GM13977 (cell line): ENCODE measurements at regions not wholly inside any gene's neighbourhood (a gene's known extent, or its start where the extent isn't known, plus 50 kb on each side); places are given as distances from the start of the nearest gene placed in this dataset.

Experiments used
- DNase-seq: peaks from one replicate; pipeline ENCODE4 v3.0.0; 2012; ENCODE audit warnings: low spot score
- CTCF ChIP-seq: IDR thresholded peaks from 2 replicates; pipeline ENCODE4 v1.5.1; 2012; ENCODE audit warnings: mild to moderate bottlenecking, control low read depth; ENCODE audit not compliant: insufficient read depth; ENCODE audit errors: extremely low read depth, missing control alignments
- in situ Hi-C: fragments of 300-500 bp; cut with MboI; formaldehyde crosslinking; loops from one replicate; pipeline ENCODE4 v1.12.0; 2022; ENCODE audit warnings: low sequenced_read_pairs, low pct_unique_long_range_greater_than_20kb, mixed read lengths, inconsistent platforms; ENCODE audit not compliant: unreplicated experiment

GRCh38 chr9:7983490-7983889 lies 183.9 kb upstream of the DMAC1 start:
- in situ Hi-C loops = no loop called here
- TF ChIP-seq CTCF = no peak
- no peak for DNase-seq

GRCh38 chr9:7982907-7983306 lies 183.3 kb upstream of the DMAC1 start:
- TF ChIP-seq CTCF = no peak
- in situ Hi-C loops = no loop called here
- DNase-seq = no peak

GRCh38 chr9:7980691-7981289 lies 181.2 kb upstream of the DMAC1 start:
- in situ Hi-C loops = no loop called here
- no peak for TF ChIP-seq CTCF
- DNase-seq = no peak

GRCh38 chr9:7980041-7980440 lies 180.5 kb upstream of the DMAC1 start:
- in situ Hi-C loops = no loop called here
- TF ChIP-seq CTCF = no peak
- no peak for DNase-seq

- DNase-seq = no peak
- no peak for TF ChIP-seq CTCF
- in situ Hi-C loops = no loop called here
Measured at GRCh38 chr9:7979611-7980010, 180.0 kb upstream of the DMAC1 start.

- TF ChIP-seq CTCF = no peak
- in situ Hi-C loops = no loop called here
- no peak for DNase-seq
Measured at GRCh38 chr9:7977586-7977985, 178.0 kb upstream of the DMAC1 start.

- in situ Hi-C loops = no loop called here
- no peak for DNase-seq
- no peak for TF ChIP-seq CTCF
Measured at GRCh38 chr9:7976856-7977255, 177.3 kb upstream of the DMAC1 start.
